ENCODE measurements at regions not wholly inside any gene's neighbourhood (a gene's known extent, or its start where the extent isn't known, plus 50 kb on each side); places are given as distances from the start of the nearest gene placed in this dataset.
A peak's percentile ranks its signal among the peaks of the same experiment; 100 is the strongest.
"Not testable (repeated sequence)": the region's sequence is repeated elsewhere in the genome, so short reads cannot be mapped to it uniquely, and the experiment has no call there.

GRCh38 chr1:91099746-91100621 lies 78.1 kb upstream of the ZNF644 start:
- H3K4me1 ChIP-seq (ENCODE audit: control insufficient read depth in 1 of 2, insufficient read depth in 2 of 2, low read length in 2 of 2), result no peaks in the 10 kb centered on the region
- no peak overlapping the region for H3K4me2 ChIP-seq (replicated peaks; ENCODE audit: extremely low read depth, low read length, poor library complexity, severe bottlenecking)
- no peaks in the 10 kb centered on the region for H3K36me3 ChIP-seq (replicated peaks in 1 of 2; ENCODE audit: control insufficient read depth in 1 of 2, insufficient read depth in 2 of 2, low read length in 2 of 2)
- peaks cover 2 to 6% of the 10 kb centered on the region in 2 donors for H3K27me3 ChIP-seq (ENCODE audit: control insufficient read depth in 2 of 2, insufficient read depth in 2 of 2, low read length in 2 of 2)
- no peaks in the 10 kb centered on the region for H3K9me3 ChIP-seq (replicated peaks in 1 of 2; ENCODE audit: control insufficient read depth in 1 of 2, insufficient read depth in 1 of 2, low read length in 2 of 2)
- Mint-ChIP-seq H3K27me3 (ENCODE audit: low read depth in 3 of 3) (peaks cover 11 to 24% (median 12%) of the 10 kb centered on the region in 3 donors), H3K27ac (no peak overlapping the region), H3K4me3 (no peak overlapping the region), H3K4me1 (peaks cover 5% of the 10 kb centered on the region), H3K9me3 (peaks cover 0 to 8% (median 0%) of the 10 kb centered on the region in 7 donors), H3K36me3 (no peaks in the 10 kb centered on the region)
- no peaks in the 10 kb centered on the region for H3K79me2 ChIP-seq (ENCODE audit: insufficient read depth, low read length)
- no peak overlapping the region for H2AFZ ChIP-seq (ENCODE audit: insufficient read depth, low read depth, low read length, poor library complexity, severe bottlenecking)
- TF ChIP-seq CTCF (IDR thresholded peaks at IDR 0.05), result no peak
- no peak overlapping the region for H3K27ac ChIP-seq (ENCODE audit: low read depth in 1 of 2, low read length in 2 of 2)
- H3K4me3 ChIP-seq (replicated peaks in 1 of 3; ENCODE audit: low read depth in 2 of 3, low read length in 3 of 3), result no peak overlapping the region
- no peak overlapping the region for H3K9ac ChIP-seq (ENCODE audit: insufficient read depth, low read length, poor library complexity, severe bottlenecking)
- H4K20me1 ChIP-seq (ENCODE audit: insufficient read depth, low read length), result no peaks in the 10 kb centered on the region
- no peak for DNase-seq
- 0% methylated on average over 1 of the region's 7 CpGs for WGBS (ENCODE audit: insufficient coverage)
- intact Hi-C loops (cut with micrococcal nuclease), result no loop called here

- H3K9ac ChIP-seq (ENCODE audit: insufficient read depth, low read length, poor library complexity, severe bottlenecking), result no peak overlapping the region
- H3K4me2 ChIP-seq (replicated peaks; ENCODE audit: extremely low read depth, low read length, poor library complexity, severe bottlenecking), result no peak overlapping the region
- peaks cover 0 to 8% (median 0%) of the 10 kb centered on the region in 7 donors for H3K9me3 Mint-ChIP-seq
- no peaks in the 10 kb centered on the region for H3K36me3 ChIP-seq (replicated peaks in 1 of 2; ENCODE audit: control insufficient read depth in 1 of 2, insufficient read depth in 2 of 2, low read length in 2 of 2)
- H3K79me2 ChIP-seq (ENCODE audit: insufficient read depth, low read length), result no peaks in the 10 kb centered on the region
- no peaks in the 10 kb centered on the region for H3K36me3 Mint-ChIP-seq
- no peaks in the 10 kb centered on the region for H4K20me1 ChIP-seq (ENCODE audit: insufficient read depth, low read length)
- intact Hi-C loops (cut with micrococcal nuclease), result no loop called here
- H3K4me3 Mint-ChIP-seq, result peak overlapping the region in 1 of 2 donors; percentile 28
- no peak overlapping the region for H2AFZ ChIP-seq (ENCODE audit: insufficient read depth, low read depth, low read length, poor library complexity, severe bottlenecking)
- WGBS (ENCODE audit: insufficient coverage), result 100% methylated on average over 1 of the region's 3 CpGs
- no peaks in the 10 kb centered on the region for H3K9me3 ChIP-seq (replicated peaks in 1 of 2; ENCODE audit: control insufficient read depth in 1 of 2, insufficient read depth in 1 of 2, low read length in 2 of 2)
- peaks cover 5% of the 10 kb centered on the region for H3K4me1 Mint-ChIP-seq
- no peak overlapping the region for H3K27ac ChIP-seq (ENCODE audit: low read depth in 1 of 2, low read length in 2 of 2)
- no peak for DNase-seq
- no peak for TF ChIP-seq CTCF (IDR thresholded peaks at IDR 0.05)
- no peaks in the 10 kb centered on the region for H3K4me1 ChIP-seq (ENCODE audit: control insufficient read depth in 1 of 2, insufficient read depth in 2 of 2, low read length in 2 of 2)
- peaks cover 2 to 6% of the 10 kb centered on the region in 2 donors for H3K27me3 ChIP-seq (ENCODE audit: control insufficient read depth in 2 of 2, insufficient read depth in 2 of 2, low read length in 2 of 2)
- H3K4me3 ChIP-seq (replicated peaks in 1 of 3; ENCODE audit: low read depth in 2 of 3, low read length in 3 of 3), result no peak overlapping the region
- no peak overlapping the region for H3K27ac Mint-ChIP-seq
- peaks cover 11 to 33% (median 14%) of the 10 kb centered on the region in 3 donors for H3K27me3 Mint-ChIP-seq (ENCODE audit: low read depth in 3 of 3)
Measured at GRCh38 chr1:91098299-91098906, 76.6 kb upstream of the ZNF644 start.

- H3K27ac Mint-ChIP-seq; H3K4me1 ChIP-seq (ENCODE audit: control insufficient read depth in 1 of 2, insufficient read depth in 2 of 2, low read length in 2 of 2); H3K27ac ChIP-seq (ENCODE audit: low read depth in 1 of 2, low read length in 2 of 2); DNase-seq; H3K36me3 ChIP-seq (replicated peaks in 1 of 2; ENCODE audit: control insufficient read depth in 1 of 2, insufficient read depth in 2 of 2, low read length in 2 of 2); H3K27me3 ChIP-seq (ENCODE audit: control insufficient read depth in 2 of 2, insufficient read depth in 2 of 2, low read length in 2 of 2); H3K4me3 ChIP-seq (replicated peaks in 1 of 3; ENCODE audit: low read depth in 2 of 3, low read length in 3 of 3); H3K4me1 Mint-ChIP-seq; H3K9me3 ChIP-seq (replicated peaks in 1 of 2; ENCODE audit: control insufficient read depth in 1 of 2, insufficient read depth in 1 of 2, low read length in 2 of 2); H3K4me3 Mint-ChIP-seq; H3K79me2 ChIP-seq (ENCODE audit: insufficient read depth, low read length); H4K20me1 ChIP-seq (ENCODE audit: insufficient read depth, low read length); H3K9me3 Mint-ChIP-seq; H3K9ac ChIP-seq (ENCODE audit: insufficient read depth, low read length, poor library complexity, severe bottlenecking); intact Hi-C loops (cut with micrococcal nuclease); H3K36me3 Mint-ChIP-seq; H2AFZ ChIP-seq (ENCODE audit: insufficient read depth, low read depth, low read length, poor library complexity, severe bottlenecking); H3K4me2 ChIP-seq (replicated peaks; ENCODE audit: extremely low read depth, low read length, poor library complexity, severe bottlenecking): not testable (repeated sequence)
- H3K27me3 Mint-ChIP-seq (ENCODE audit: low read depth in 3 of 3), result peaks cover 9 to 33% (median 15%) of the 10 kb centered on the region in 3 donors
- 100% methylated on average over 9 of the region's 10 CpGs for WGBS (ENCODE audit: insufficient coverage)
Measured at GRCh38 chr1:91095321-91095720, 73.5 kb upstream of the ZNF644 start.
